ENCODE measurements at regions not wholly inside any gene's neighbourhood (a gene's known extent, or its start where the extent isn't known, plus 50 kb on each side); places are given as distances from the start of the nearest gene placed in this dataset.

GRCh38 chr1:88179943-88180342 lies 504.1 kb upstream of the PKN2 start:
- H3K4me1 ChIP-seq (ENCODE audit: control insufficient read depth in 2 of 2, insufficient read depth in 2 of 2, low read length in 1 of 2), result no peaks in the 10 kb centered on the region
- WGBS, 2 donors, result 70 to 81% methylated on average over 5 of the region's 5 CpGs

GRCh38 chr1:88180449-88181108 lies 503.5 kb upstream of the PKN2 start:
- no peaks in the 10 kb centered on the region for H3K4me1 ChIP-seq (ENCODE audit: control insufficient read depth in 2 of 2, insufficient read depth in 2 of 2, low read length in 1 of 2)
- WGBS, 2 donors, result 37 to 45% methylated on average over 8 of the region's 8 CpGs

More at GRCh38 chr1:88179943-88180342, 504.1 kb upstream of the PKN2 start:
- Histone ChIP-seq H3K27ac (ENCODE audit: low read depth in 2 of 2, low read length in 1 of 2) (no peak overlapping the region), H3K9me3 (ENCODE audit: control insufficient read depth in 2 of 2, insufficient read depth in 1 of 2, low read depth in 1 of 2, low read length in 1 of 2) (no peaks in the 10 kb centered on the region), H3K4me3 (ENCODE audit: low read depth in 1 of 2, low read length in 2 of 2) (no peak overlapping the region), H3K36me3 (ENCODE audit: control insufficient read depth in 2 of 2, insufficient read depth in 2 of 2, low read length in 1 of 2) (no peaks in the 10 kb centered on the region), H3K27me3 (ENCODE audit: control insufficient read depth in 1 of 2, insufficient read depth in 2 of 2, low read length in 2 of 2) (no peaks in the 10 kb centered on the region)

GRCh38 chr1:88186911-88187310 lies 497.2 kb upstream of the PKN2 start:
- Histone ChIP-seq H3K27ac (ENCODE audit: low read depth in 2 of 2, low read length in 1 of 2) (no peak overlapping the region), H3K36me3 (ENCODE audit: control insufficient read depth in 2 of 2, insufficient read depth in 2 of 2, low read length in 1 of 2) (no peaks in the 10 kb centered on the region), H3K9me3 (ENCODE audit: control insufficient read depth in 2 of 2, insufficient read depth in 1 of 2, low read depth in 1 of 2, low read length in 1 of 2) (no peaks in the 10 kb centered on the region), H3K4me1 (ENCODE audit: control insufficient read depth in 2 of 2, insufficient read depth in 2 of 2, low read length in 1 of 2) (no peaks in the 10 kb centered on the region), H3K4me3 (ENCODE audit: low read depth in 1 of 2, low read length in 2 of 2) (no peak overlapping the region), H3K27me3 (ENCODE audit: control insufficient read depth in 1 of 2, insufficient read depth in 2 of 2, low read length in 2 of 2) (no peaks in the 10 kb centered on the region)

More at GRCh38 chr1:88180449-88181108, 503.5 kb upstream of the PKN2 start:
- no peaks in the 10 kb centered on the region for H3K27me3 ChIP-seq (ENCODE audit: control insufficient read depth in 1 of 2, insufficient read depth in 2 of 2, low read length in 2 of 2)
- H3K4me3 ChIP-seq (ENCODE audit: low read depth in 1 of 2, low read length in 2 of 2), result no peak overlapping the region
- no peaks in the 10 kb centered on the region for H3K9me3 ChIP-seq (ENCODE audit: control insufficient read depth in 2 of 2, insufficient read depth in 1 of 2, low read depth in 1 of 2, low read length in 1 of 2)
- H3K27ac ChIP-seq (ENCODE audit: low read depth in 2 of 2, low read length in 1 of 2), result no peak overlapping the region
- no peaks in the 10 kb centered on the region for H3K36me3 ChIP-seq (ENCODE audit: control insufficient read depth in 2 of 2, insufficient read depth in 2 of 2, low read length in 1 of 2)

GRCh38 chr1:88188038-88188437 lies 496.0 kb upstream of the PKN2 start:
- H3K4me1 ChIP-seq (ENCODE audit: control insufficient read depth in 2 of 2, insufficient read depth in 2 of 2, low read length in 1 of 2), result no peaks in the 10 kb centered on the region
- no peaks in the 10 kb centered on the region for H3K36me3 ChIP-seq (ENCODE audit: control insufficient read depth in 2 of 2, insufficient read depth in 2 of 2, low read length in 1 of 2)
- no peaks in the 10 kb centered on the region for H3K9me3 ChIP-seq (ENCODE audit: control insufficient read depth in 2 of 2, insufficient read depth in 1 of 2, low read depth in 1 of 2, low read length in 1 of 2)
- no peaks in the 10 kb centered on the region for H3K27me3 ChIP-seq (ENCODE audit: control insufficient read depth in 1 of 2, insufficient read depth in 2 of 2, low read length in 2 of 2)
- H3K27ac ChIP-seq (ENCODE audit: low read depth in 2 of 2, low read length in 1 of 2), result no peak overlapping the region
- no peak overlapping the region for H3K4me3 ChIP-seq (ENCODE audit: low read depth in 1 of 2, low read length in 2 of 2)

- H3K4me1 ChIP-seq (ENCODE audit: control insufficient read depth in 2 of 2, insufficient read depth in 2 of 2, low read length in 1 of 2), result no peaks in the 10 kb centered on the region
- H3K9me3 ChIP-seq (ENCODE audit: control insufficient read depth in 2 of 2, insufficient read depth in 1 of 2, low read depth in 1 of 2, low read length in 1 of 2), result no peaks in the 10 kb centered on the region
- no peaks in the 10 kb centered on the region for H3K27me3 ChIP-seq (ENCODE audit: control insufficient read depth in 1 of 2, insufficient read depth in 2 of 2, low read length in 2 of 2)
- H3K4me3 ChIP-seq (ENCODE audit: low read depth in 1 of 2, low read length in 2 of 2), result no peak overlapping the region
- H3K36me3 ChIP-seq (ENCODE audit: control insufficient read depth in 2 of 2, insufficient read depth in 2 of 2, low read length in 1 of 2), result no peaks in the 10 kb centered on the region
- WGBS, 2 donors, result 59 to 78% methylated on average over 2 of the region's 2 CpGs
- H3K27ac ChIP-seq (ENCODE audit: low read depth in 2 of 2, low read length in 1 of 2), result no peak overlapping the region
Measured at GRCh38 chr1:88189525-88189924, 494.5 kb upstream of the PKN2 start.

GRCh38 chr1:88191917-88192316 lies 492.2 kb upstream of the PKN2 start:
- H3K4me1 ChIP-seq (ENCODE audit: control insufficient read depth in 2 of 2, insufficient read depth in 2 of 2, low read length in 1 of 2), result no peaks in the 10 kb centered on the region
- no peak overlapping the region for H3K27ac ChIP-seq (ENCODE audit: low read depth in 2 of 2, low read length in 1 of 2)
- H3K9me3 ChIP-seq (ENCODE audit: control insufficient read depth in 2 of 2, insufficient read depth in 1 of 2, low read depth in 1 of 2, low read length in 1 of 2), result no peaks in the 10 kb centered on the region
- 87 to 95% methylated on average over 2 of the region's 2 CpGs for WGBS, 2 donors
- H3K36me3 ChIP-seq (ENCODE audit: control insufficient read depth in 2 of 2, insufficient read depth in 2 of 2, low read length in 1 of 2), result no peaks in the 10 kb centered on the region
- H3K27me3 ChIP-seq (ENCODE audit: control insufficient read depth in 1 of 2, insufficient read depth in 2 of 2, low read length in 2 of 2), result no peaks in the 10 kb centered on the region
- no peak overlapping the region for H3K4me3 ChIP-seq (ENCODE audit: low read depth in 1 of 2, low read length in 2 of 2)

- H3K9me3 ChIP-seq (ENCODE audit: control insufficient read depth in 2 of 2, insufficient read depth in 1 of 2, low read depth in 1 of 2, low read length in 1 of 2), result no peaks in the 10 kb centered on the region
- 78 to 96% methylated on average over 1 of the region's 1 CpG for WGBS, 2 donors
- no peak overlapping the region for H3K27ac ChIP-seq (ENCODE audit: low read depth in 2 of 2, low read length in 1 of 2)
- no peak overlapping the region for H3K4me3 ChIP-seq (ENCODE audit: low read depth in 1 of 2, low read length in 2 of 2)
- no peaks in the 10 kb centered on the region for H3K27me3 ChIP-seq (ENCODE audit: control insufficient read depth in 1 of 2, insufficient read depth in 2 of 2, low read length in 2 of 2)
- H3K36me3 ChIP-seq (ENCODE audit: control insufficient read depth in 2 of 2, insufficient read depth in 2 of 2, low read length in 1 of 2), result no peaks in the 10 kb centered on the region
- H3K4me1 ChIP-seq (ENCODE audit: control insufficient read depth in 2 of 2, insufficient read depth in 2 of 2, low read length in 1 of 2), result no peaks in the 10 kb centered on the region
Measured at GRCh38 chr1:88194542-88194941, 489.5 kb upstream of the PKN2 start.

- 86 to 97% methylated on average over 3 of the region's 3 CpGs for WGBS, 2 donors
- no peaks in the 10 kb centered on the region for H3K36me3 ChIP-seq (ENCODE audit: control insufficient read depth in 2 of 2, insufficient read depth in 2 of 2, low read length in 1 of 2)
- H3K4me1 ChIP-seq (ENCODE audit: control insufficient read depth in 2 of 2, insufficient read depth in 2 of 2, low read length in 1 of 2), result no peaks in the 10 kb centered on the region
- no peak overlapping the region for H3K27ac ChIP-seq (ENCODE audit: low read depth in 2 of 2, low read length in 1 of 2)
- H3K27me3 ChIP-seq (ENCODE audit: control insufficient read depth in 1 of 2, insufficient read depth in 2 of 2, low read length in 2 of 2), result no peaks in the 10 kb centered on the region
- no peaks in the 10 kb centered on the region for H3K9me3 ChIP-seq (ENCODE audit: control insufficient read depth in 2 of 2, insufficient read depth in 1 of 2, low read depth in 1 of 2, low read length in 1 of 2)
- no peak overlapping the region for H3K4me3 ChIP-seq (ENCODE audit: low read depth in 1 of 2, low read length in 2 of 2)
Measured at GRCh38 chr1:88200545-88200944, 483.5 kb upstream of the PKN2 start.

GRCh38 chr1:88204111-88204510 lies 480.0 kb upstream of the PKN2 start:
- Histone ChIP-seq H3K27me3 (ENCODE audit: control insufficient read depth in 1 of 2, insufficient read depth in 2 of 2, low read length in 2 of 2) (no peaks in the 10 kb centered on the region), H3K4me3 (ENCODE audit: low read depth in 1 of 2, low read length in 2 of 2) (no peak overlapping the region), H3K4me1 (ENCODE audit: control insufficient read depth in 2 of 2, insufficient read depth in 2 of 2, low read length in 1 of 2) (no peaks in the 10 kb centered on the region), H3K27ac (ENCODE audit: low read depth in 2 of 2, low read length in 1 of 2) (no peak overlapping the region), H3K36me3 (ENCODE audit: control insufficient read depth in 2 of 2, insufficient read depth in 2 of 2, low read length in 1 of 2) (no peaks in the 10 kb centered on the region), H3K9me3 (ENCODE audit: control insufficient read depth in 2 of 2, insufficient read depth in 1 of 2, low read depth in 1 of 2, low read length in 1 of 2) (no peaks in the 10 kb centered on the region)
- 57 to 61% methylated on average over 3 of the region's 3 CpGs for WGBS, 2 donors

GRCh38 chr1:88204612-88205167 lies 479.4 kb upstream of the PKN2 start:
- no peaks in the 10 kb centered on the region for H3K9me3 ChIP-seq (ENCODE audit: control insufficient read depth in 2 of 2, insufficient read depth in 1 of 2, low read depth in 1 of 2, low read length in 1 of 2)
- no peak overlapping the region for H3K4me3 ChIP-seq (ENCODE audit: low read depth in 1 of 2, low read length in 2 of 2)
- H3K27ac ChIP-seq (ENCODE audit: low read depth in 2 of 2, low read length in 1 of 2), result no peak overlapping the region
- no peaks in the 10 kb centered on the region for H3K27me3 ChIP-seq (ENCODE audit: control insufficient read depth in 1 of 2, insufficient read depth in 2 of 2, low read length in 2 of 2)
- no peaks in the 10 kb centered on the region for H3K36me3 ChIP-seq (ENCODE audit: control insufficient read depth in 2 of 2, insufficient read depth in 2 of 2, low read length in 1 of 2)
- no peaks in the 10 kb centered on the region for H3K4me1 ChIP-seq (ENCODE audit: control insufficient read depth in 2 of 2, insufficient read depth in 2 of 2, low read length in 1 of 2)
- 88 to 94% methylated on average over 1 of the region's 1 CpG for WGBS, 2 donors

All from esophagus (tissue), 2 donors.